ENCODE measurements at regions not wholly inside any gene's neighbourhood (a gene's known extent, or its start where the extent isn't known, plus 50 kb on each side); places are given as distances from the start of the nearest gene placed in this dataset.

DNA sequence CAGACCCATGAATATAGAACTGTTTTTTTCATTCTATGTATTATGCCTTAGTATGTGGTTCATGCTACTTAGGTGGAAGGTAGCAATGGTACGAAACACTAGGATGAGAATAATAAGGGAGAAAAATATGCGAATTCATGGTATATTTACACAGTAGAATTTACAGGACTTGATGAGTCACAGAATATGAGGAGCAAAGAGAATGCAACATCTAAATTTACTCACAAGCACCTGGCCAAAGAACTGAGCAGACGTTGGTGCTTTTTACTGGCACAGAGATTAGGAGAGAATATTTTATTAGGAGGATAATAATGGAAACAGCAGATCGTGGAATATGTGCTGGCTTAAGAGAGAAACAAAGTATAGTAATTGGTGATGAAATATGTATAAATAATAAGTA, 785.4 kb upstream of the ROBO1 start:
- H3K4me3 ChIP-seq, result no peak overlapping the region
- H3K4me1 ChIP-seq, result no peaks in the 10 kb centered on the region
- H3K27ac ChIP-seq, result no peak overlapping the region
- no peaks in the 10 kb centered on the region for H3K36me3 ChIP-seq
- intact Hi-C loops (cut with DNase I), result no loop called here
- ATAC-seq (no peak), DNase-seq (no peak)
- H3K27me3 ChIP-seq, result no peaks in the 10 kb centered on the region
- no peaks in the 10 kb centered on the region for H3K9me3 ChIP-seq
- TF ChIP-seq, protein P1, sequence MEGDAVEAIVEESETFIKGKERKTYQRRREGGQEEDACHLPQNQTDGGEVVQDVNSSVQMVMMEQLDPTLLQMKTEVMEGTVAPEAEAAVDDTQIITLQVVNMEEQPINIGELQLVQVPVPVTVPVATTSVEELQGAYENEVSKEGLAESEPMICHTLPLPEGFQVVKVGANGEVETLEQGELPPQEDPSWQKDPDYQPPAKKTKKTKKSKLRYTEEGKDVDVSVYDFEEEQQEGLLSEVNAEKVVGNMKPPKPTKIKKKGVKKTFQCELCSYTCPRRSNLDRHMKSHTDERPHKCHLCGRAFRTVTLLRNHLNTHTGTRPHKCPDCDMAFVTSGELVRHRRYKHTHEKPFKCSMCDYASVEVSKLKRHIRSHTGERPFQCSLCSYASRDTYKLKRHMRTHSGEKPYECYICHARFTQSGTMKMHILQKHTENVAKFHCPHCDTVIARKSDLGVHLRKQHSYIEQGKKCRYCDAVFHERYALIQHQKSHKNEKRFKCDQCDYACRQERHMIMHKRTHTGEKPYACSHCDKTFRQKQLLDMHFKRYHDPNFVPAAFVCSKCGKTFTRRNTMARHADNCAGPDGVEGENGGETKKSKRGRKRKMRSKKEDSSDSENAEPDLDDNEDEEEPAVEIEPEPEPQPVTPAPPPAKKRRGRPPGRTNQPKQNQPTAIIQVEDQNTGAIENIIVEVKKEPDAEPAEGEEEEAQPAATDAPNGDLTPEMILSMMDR (IDR thresholded peaks at IDR 0.05), result no peak

DNA sequence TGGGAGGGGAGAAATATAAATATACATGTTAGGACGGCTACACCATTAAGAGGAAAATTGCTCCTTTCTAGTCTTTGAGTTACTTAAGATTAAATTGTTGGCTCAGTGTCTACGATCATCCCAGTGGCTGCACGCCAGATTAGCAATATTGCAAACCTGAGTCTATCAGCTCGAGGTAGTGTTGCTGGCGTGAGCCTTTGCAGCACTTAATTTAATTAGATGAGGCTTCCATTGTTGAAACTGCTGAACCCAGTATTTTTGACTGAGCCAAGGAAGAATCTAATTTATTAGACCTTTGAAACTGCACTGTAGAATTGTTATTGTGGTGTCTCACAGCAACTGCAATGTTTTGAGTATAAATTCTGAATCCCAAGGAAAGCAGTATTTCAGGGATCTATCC, 782.4 kb upstream of the ROBO1 start:
- intact Hi-C loops (cut with DNase I), result no loop called here
- DNase-seq (peak in 1 of 4 donors; percentile 1), ATAC-seq (no peak)
- Histone ChIP-seq H3K36me3 (no peaks in the 10 kb centered on the region), H3K27ac (no peak overlapping the region), H3K9me3 (no peaks in the 10 kb centered on the region), H3K4me3 (no peak overlapping the region), H3K4me1 (no peaks in the 10 kb centered on the region), H3K27me3 (no peaks in the 10 kb centered on the region)
- TF ChIP-seq, protein P1 (IDR thresholded peaks at IDR 0.05), result no peak

DNA sequence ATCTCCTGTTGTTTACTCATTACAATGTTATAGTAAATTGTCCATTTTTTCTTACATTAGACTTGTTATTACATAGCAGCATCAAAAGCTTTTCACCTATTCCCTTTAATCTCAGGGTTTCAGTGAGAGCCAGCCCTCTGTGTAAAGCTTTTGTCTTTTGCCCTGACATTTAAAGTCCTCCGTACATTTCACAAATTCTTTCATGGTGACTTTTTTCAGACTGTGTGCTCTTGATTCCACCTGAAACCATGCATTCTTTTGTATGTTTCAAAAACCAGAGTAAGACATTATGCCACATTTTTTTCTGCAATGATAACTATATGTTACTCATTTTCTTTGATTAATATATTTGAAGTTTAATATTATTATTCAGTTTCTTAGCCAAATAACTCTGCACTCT, 781.4 kb upstream of the ROBO1 start:
- Histone ChIP-seq H3K9me3 (no peaks in the 10 kb centered on the region), H3K27me3 (no peaks in the 10 kb centered on the region), H3K36me3 (no peaks in the 10 kb centered on the region), H3K27ac (no peak overlapping the region), H3K4me1 (no peaks in the 10 kb centered on the region), H3K4me3 (no peak overlapping the region)
- intact Hi-C loops (cut with DNase I), result no loop called here
- no peak for ATAC-seq
- DNase-seq, result no peak
- TF ChIP-seq, protein P1 (IDR thresholded peaks at IDR 0.05), result no peak

GRCh38 chr3:80543154-80543553, 775.4 kb upstream of the ROBO1 start:
- ATAC-seq (no peak), DNase-seq (no peak)
- Histone ChIP-seq H3K36me3 (no peaks in the 10 kb centered on the region), H3K27ac (no peak overlapping the region), H3K9me3 (no peaks in the 10 kb centered on the region), H3K4me1 (no peaks in the 10 kb centered on the region), H3K27me3 (no peaks in the 10 kb centered on the region), H3K4me3 (no peak overlapping the region)
- intact Hi-C loops (cut with DNase I), result no loop called here
- TF ChIP-seq, protein P1 (IDR thresholded peaks at IDR 0.05), result no peak

- ATAC-seq (no peak), DNase-seq (no peak)
- Histone ChIP-seq H3K4me1 (no peaks in the 10 kb centered on the region), H3K27me3 (no peaks in the 10 kb centered on the region), H3K27ac (no peak overlapping the region), H3K4me3 (no peak overlapping the region), H3K9me3 (no peaks in the 10 kb centered on the region), H3K36me3 (no peaks in the 10 kb centered on the region)
- intact Hi-C loops (cut with DNase I), result no loop called here
- TF ChIP-seq, protein P1 (IDR thresholded peaks at IDR 0.05), result no peak
Measured at GRCh38 chr3:80542456-80542855, 774.7 kb upstream of the ROBO1 start.
